GM12874 (cell line): ENCODE measurements at regions not wholly inside any gene's neighbourhood (a gene's known extent, or its start where the extent isn't known, plus 50 kb on each side); places are given as distances from the start of the nearest gene placed in this dataset.

ENCODE experiments used
- CTCF ChIP-seq: IDR thresholded peaks from 2 replicates; pipeline ENCODE4 v1.5.1; 2011; ENCODE audit warnings: low read depth, mild to moderate bottlenecking, control low read depth, low read length, moderate library complexity; ENCODE audit not compliant: insufficient read depth

GRCh38 chr1:29396438-29397255 is 160.3 kb downstream of the PTPRU start:
- no peak for TF ChIP-seq CTCF

GRCh38 chr1:29395736-29396437 is 159.6 kb downstream of the PTPRU start:
- no peak for TF ChIP-seq CTCF

- no peak for TF ChIP-seq CTCF
Observed at GRCh38 chr1:29394521-29395225, 158.4 kb downstream of the PTPRU start.

DNA sequence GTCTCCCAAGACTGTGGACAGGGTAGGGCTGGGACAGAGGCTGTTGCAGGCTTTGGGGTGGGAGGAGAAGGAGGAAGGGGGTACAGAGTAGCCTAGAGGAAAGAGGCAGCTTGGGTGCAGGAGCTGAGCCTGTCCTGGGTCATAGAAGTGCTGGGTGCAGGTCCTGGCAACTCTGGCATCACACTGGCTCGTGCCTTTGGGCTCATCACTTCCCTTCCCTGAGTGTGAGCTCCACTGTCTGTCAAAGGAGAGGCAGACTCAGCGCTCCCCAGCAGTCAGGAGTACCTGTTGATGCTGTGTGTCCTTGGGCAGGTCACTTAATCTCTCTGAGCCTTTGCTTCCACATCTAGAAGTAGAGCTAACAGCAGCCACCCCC is 157.1 kb downstream of the PTPRU start:
- no peak for TF ChIP-seq CTCF

GRCh38 chr1:29392486-29393450 is 156.4 kb downstream of the PTPRU start:
- TF ChIP-seq CTCF, result no peak

DNA sequence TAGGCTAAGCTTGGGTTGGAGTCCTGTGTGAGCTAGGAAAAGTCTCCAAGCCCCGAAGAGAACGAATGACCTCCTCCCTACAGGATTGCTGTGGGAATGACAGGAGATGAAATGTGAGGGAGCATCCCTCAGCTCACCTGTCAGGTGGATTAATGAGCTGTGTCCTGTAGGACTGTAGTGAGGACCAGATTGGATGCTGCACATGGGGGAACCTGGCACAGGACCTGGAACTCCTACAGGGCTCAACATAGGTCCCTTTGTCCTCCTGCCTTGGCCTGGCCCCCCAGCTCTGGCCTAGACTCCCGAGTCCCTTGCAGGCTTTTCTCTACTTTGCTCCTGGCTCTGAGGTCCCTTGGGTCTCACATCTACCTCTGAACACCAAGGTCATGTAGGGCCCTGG is 155.7 kb downstream of the PTPRU start:
- TF ChIP-seq CTCF, result no peak
